ENCODE measurements at regions not wholly inside any gene's neighbourhood (a gene's known extent, or its start where the extent isn't known, plus 50 kb on each side); places are given as distances from the start of the nearest gene placed in this dataset.
"Not testable (repeated sequence)": the region's sequence is repeated elsewhere in the genome, so short reads cannot be mapped to it uniquely, and the experiment has no call there.

- DNase-seq (peak; percentile 97), ATAC-seq (peak; percentile 94)
These were observed 59.1 kb downstream of the ZNF467 start for GRCh38 chr7:149714081-149714909.

- ATAC-seq, result no peak
- no peak for DNase-seq
These were observed 59.7 kb downstream of the ZNF467 start for GRCh38 chr7:149713731-149714068.

- ATAC-seq, result no peak
These were observed 60.2 kb downstream of the ZNF467 start for GRCh38 chr7:149713061-149713730.

GRCh38 chr7:149708026-149708425 is 65.4 kb downstream of the ZNF467 start:
- DNase-seq (no peak), ATAC-seq (no peak)

More at GRCh38 chr7:149713061-149713730, 60.2 kb downstream of the ZNF467 start:
- no peak for DNase-seq

- DNase-seq, result no peak
- no peak for ATAC-seq
These were observed 65.9 kb downstream of the ZNF467 start for GRCh38 chr7:149707448-149707886.

GRCh38 chr7:149706398-149706797 is 67.0 kb downstream of the ZNF467 start:
- DNase-seq, result no peak
- no peak for ATAC-seq

GRCh38 chr7:149704507-149704906 is 68.9 kb downstream of the ZNF467 start:
- ATAC-seq (no peak), DNase-seq (no peak)

- no peak for ATAC-seq
- no peak for DNase-seq
These were observed 70.2 kb downstream of the ZNF467 start for GRCh38 chr7:149703044-149703650.

GRCh38 chr7:149701495-149702240 is 71.7 kb downstream of the ZNF467 start:
- DNase-seq, result no peak
- ATAC-seq, result no peak

- not testable (repeated sequence) for DNase-seq, ATAC-seq
These were observed 75.6 kb downstream of the ZNF467 start for GRCh38 chr7:149697767-149698166.

GRCh38 chr7:149696280-149696679 is 77.1 kb downstream of the ZNF467 start:
- DNase-seq, result no peak
- ATAC-seq, result no peak

GRCh38 chr7:149692557-149692982 is 80.8 kb downstream of the ZNF467 start:
- ATAC-seq (peak; percentile 36), DNase-seq (no peak)

- ATAC-seq, result no peak
These were observed 81.3 kb downstream of the ZNF467 start for GRCh38 chr7:149692056-149692455.

GRCh38 chr7:149690688-149691446 is 82.5 kb downstream of the ZNF467 start:
- ATAC-seq, result peak; percentile 52
- peak; percentile 38 for DNase-seq

More at GRCh38 chr7:149692056-149692455, 81.3 kb downstream of the ZNF467 start:
- DNase-seq, result no peak

GRCh38 chr7:149689291-149689721 is 84.1 kb downstream of the ZNF467 start:
- DNase-seq (no peak), ATAC-seq (no peak)

GRCh38 chr7:149688836-149689235 is 84.6 kb downstream of the ZNF467 start:
- no peak for ATAC-seq
- DNase-seq, result no peak

GRCh38 chr7:149687820-149688219 is 85.6 kb downstream of the ZNF467 start:
- ATAC-seq, result not testable (repeated sequence)

GRCh38 chr7:149686449-149686848 is 86.9 kb downstream of the ZNF467 start:
- DNase-seq, result no peak
- no peak for ATAC-seq

More at GRCh38 chr7:149687820-149688219, 85.6 kb downstream of the ZNF467 start:
- DNase-seq, result not testable (repeated sequence)

GRCh38 chr7:149686011-149686410 is 87.4 kb downstream of the ZNF467 start:
- DNase-seq, result no peak
- ATAC-seq, result no peak

GRCh38 chr7:149685455-149685854 is 87.9 kb downstream of the ZNF467 start:
- no peak for ATAC-seq
- DNase-seq, result no peak

GRCh38 chr7:149683898-149684297 is 89.5 kb downstream of the ZNF467 start:
- ATAC-seq (no peak), DNase-seq (no peak)
